ENCODE measurements at regions not wholly inside any gene's neighbourhood (a gene's known extent, or its start where the extent isn't known, plus 50 kb on each side); places are given as distances from the start of the nearest gene placed in this dataset.

GRCh38 chr6:71649915-71650314 lies 236.4 kb upstream of the RIMS1 start:
- TF ChIP-seq POLR2A (IDR thresholded peaks at IDR 0.05; ENCODE audit: borderline replicate concordance, extremely low read depth, insufficient read depth, insufficient read length) (no peak), CTCF (IDR thresholded peaks at IDR 0.05 in 2 of 3, conservative IDR thresholded peaks at IDR 0.05 in 1 of 3; ENCODE audit: borderline replicate concordance in 1 of 3, insufficient read depth in 1 of 3, low read depth in 2 of 3, low read length in 2 of 3) (no peak), EZH2phosphoT487 (IDR thresholded peaks at IDR 0.05; ENCODE audit: borderline replicate concordance) (no peak), POLR2AphosphoS5 (IDR thresholded peaks at IDR 0.05; ENCODE audit: low read depth, low read length) (no peak), ATF3 (IDR thresholded peaks at IDR 0.05) (no peak), RAD21 (IDR thresholded peaks at IDR 0.05; ENCODE audit: low read depth) (no peak), EZH2 (IDR thresholded peaks at IDR 0.05) (no peak), MAX (IDR thresholded peaks at IDR 0.05) (no peak)

Measured in HCT116 (cell line).